HEK293 (cell line): ENCODE measurements at regions not wholly inside any gene's neighbourhood (a gene's known extent, or its start where the extent isn't known, plus 50 kb on each side); places are given as distances from the start of the nearest gene placed in this dataset.

Source experiments
- CTCF ChIA-PET: fragments of 350-600 bp; formaldehyde crosslinking; extraction: SDS; loops from one replicate; lab custom pipeline; 2021; ENCODE audit warnings: antibody characterized with exemption; lab: Yijun Ruan, JAX
- POLR2A ChIA-PET: fragments of 300-600 bp; formaldehyde crosslinking; extraction: SDS; loops from one replicate; lab custom pipeline; 2020; ENCODE audit warnings: antibody characterized with exemption, inconsistent platforms; lab: Yijun Ruan, JAX
- H3K27ac ChIP-seq: fragments of 200-500 bp; sonication (Bioruptor generic); 2 replicates; pipeline ENCODE4 v1.5.1; 2014; ENCODE audit warnings: low read depth, low read length, control low read depth, inconsistent platforms; ENCODE audit errors: extremely low read depth
- H3K36me3 ChIP-seq, 2 experiments: fragments of 200-500 bp in 1 of 2; sonication (Bioruptor generic) in 1 of 2; 1 replicate in 1 of 2; 2 replicates in 1 of 2; pipeline ENCODE4 v1.5.1; 2014 to 2017; ENCODE audit warnings: inconsistent platforms in 2 of 2, low read length in 2 of 2; ENCODE audit not compliant: control insufficient read depth in 2 of 2, insufficient read depth in 1 of 2
- H3K4me1 ChIP-seq: fragments of 200-500 bp; sonication (Bioruptor generic); 2 replicates; pipeline ENCODE4 v1.5.1; 2014; ENCODE audit warnings: mild to moderate bottlenecking, low read length, inconsistent platforms; ENCODE audit not compliant: control insufficient read depth, insufficient read depth
- H3K4me3 ChIP-seq: 2 replicates; pipeline ENCODE4 v1.5.1; 2011; ENCODE audit warnings: low read depth, mild to moderate bottlenecking, control low read depth, low read length, moderate library complexity
- H3K9me3 ChIP-seq: fragments of 200-500 bp; sonication (Bioruptor generic); 2 replicates; pipeline ENCODE4 v1.5.1; 2014; ENCODE audit warnings: low read depth, low read length, inconsistent platforms; ENCODE audit not compliant: control insufficient read depth, insufficient read depth
- FEZF1 ChIP-seq: fragments of 450-650 bp; formaldehyde crosslinking; IDR thresholded peaks from 2 replicates; pipeline ENCODE4 v1.5.1; 2016; ENCODE audit warnings: missing biosample characterization, missing genetic modification characterization
- GLI4 ChIP-seq: fragments of 450-650 bp; formaldehyde crosslinking; IDR thresholded peaks from 2 replicates; pipeline ENCODE4 v1.5.1; 2016; ENCODE audit warnings: missing biosample characterization, missing genetic modification characterization
- KLF7 ChIP-seq: fragments of 450-650 bp; formaldehyde crosslinking; IDR thresholded peaks from 2 replicates; pipeline ENCODE4 v1.5.1; 2016; ENCODE audit warnings: missing biosample characterization, missing genetic modification characterization, borderline replicate concordance
- SCRT1 ChIP-seq: fragments of 450-650 bp; formaldehyde crosslinking; IDR thresholded peaks from 2 replicates; pipeline ENCODE4 v1.5.1; 2016; ENCODE audit warnings: missing biosample characterization, missing genetic modification characterization, borderline replicate concordance
- SCRT2 ChIP-seq: fragments of 450-650 bp; formaldehyde crosslinking; IDR thresholded peaks from 2 replicates; pipeline ENCODE4 v1.5.1; 2016; ENCODE audit warnings: missing biosample characterization, missing genetic modification characterization
- SP2 ChIP-seq: fragments of 450-650 bp; formaldehyde crosslinking; IDR thresholded peaks from 2 replicates; pipeline ENCODE4 v1.5.1; 2016; ENCODE audit warnings: missing biosample characterization, missing genetic modification characterization
- TCF7L2 ChIP-seq: IDR thresholded peaks from 2 replicates; pipeline ENCODE4 v1.6.1; 2011; ENCODE audit warnings: low read depth, mild to moderate bottlenecking, inconsistent platforms, low read length, moderate library complexity, borderline replicate concordance
- TRIM28 ChIP-seq: IDR thresholded peaks from 2 replicates; pipeline ENCODE4 v1.6.1; 2011; ENCODE audit warnings: low read length, control low read depth, borderline replicate concordance
- YY2 ChIP-seq: fragments of 450-650 bp; formaldehyde crosslinking; IDR thresholded peaks from 2 replicates; pipeline ENCODE4 v1.5.1; 2016; ENCODE audit warnings: missing biosample characterization, missing genetic modification characterization
- ZNF114 ChIP-seq: fragments of 450-650 bp; formaldehyde crosslinking; IDR thresholded peaks from 2 replicates; pipeline ENCODE4 v1.5.0; 2017; ENCODE audit warnings: missing biosample characterization, missing genetic modification characterization
- ZNF211 ChIP-seq: fragments of 450-650 bp; formaldehyde crosslinking; IDR thresholded peaks from 2 replicates; pipeline ENCODE4 v1.5.1; 2016; ENCODE audit warnings: low read depth, missing biosample characterization, missing genetic modification characterization
- ZNF223 ChIP-seq: fragments of 450-650 bp; formaldehyde crosslinking; IDR thresholded peaks from 2 replicates; pipeline ENCODE4 v1.5.1; 2016; ENCODE audit warnings: missing biosample characterization, missing genetic modification characterization
- ZNF341 ChIP-seq: fragments of 450-650 bp; formaldehyde crosslinking; IDR thresholded peaks from 2 replicates; pipeline ENCODE4; 2016; ENCODE audit warnings: low read depth, missing biosample characterization, missing genetic modification characterization
- ZNF37A ChIP-seq: fragments of 450-650 bp; IDR thresholded peaks from 2 replicates; pipeline ENCODE4 v1.5.1; 2018; ENCODE audit warnings: missing biosample characterization, missing genetic modification characterization
- ZNF391 ChIP-seq: fragments of 450-650 bp; formaldehyde crosslinking; IDR thresholded peaks from 2 replicates; pipeline ENCODE4 v1.5.1; 2016; ENCODE audit warnings: low read depth, missing biosample characterization, missing genetic modification characterization, borderline replicate concordance
- ZNF585B ChIP-seq: fragments of 450-650 bp; formaldehyde crosslinking; IDR thresholded peaks from 2 replicates; pipeline ENCODE4 v1.5.1; 2016; ENCODE audit warnings: missing biosample characterization, missing genetic modification characterization
- ZNF701 ChIP-seq: fragments of 450-650 bp; formaldehyde crosslinking; IDR thresholded peaks from 2 replicates; pipeline ENCODE4 v1.5.1; 2016; ENCODE audit warnings: missing biosample characterization, missing genetic modification characterization
- ZNF747 ChIP-seq: fragments of 450-650 bp; formaldehyde crosslinking; IDR thresholded peaks from 2 replicates; pipeline ENCODE4 v1.5.1; 2016; ENCODE audit warnings: missing biosample characterization, missing genetic modification characterization
- ZNF785 ChIP-seq: fragments of 450-650 bp; formaldehyde crosslinking; IDR thresholded peaks from 2 replicates; pipeline ENCODE4 v1.5.1; 2016; ENCODE audit warnings: missing biosample characterization, missing genetic modification characterization
- TF ChIP-seq, protein P1 (sequence below): fragments of 450-650 bp; IDR thresholded peaks from 2 replicates; pipeline ENCODE4 v1.5.1; 2018; ENCODE audit warnings: missing biosample characterization, mild to moderate bottlenecking, missing genetic modification characterization
- TF ChIP-seq, protein P2 (sequence below): fragments of 450-650 bp; formaldehyde crosslinking; IDR thresholded peaks from 2 replicates; pipeline ENCODE4 v1.5.1; 2016; ENCODE audit warnings: missing biosample characterization, missing genetic modification characterization
- TF ChIP-seq, protein P3 (sequence below): fragments of 450-650 bp; formaldehyde crosslinking; IDR thresholded peaks from 2 replicates; pipeline ENCODE4 v1.5.1; 2016; ENCODE audit warnings: missing biosample characterization, missing genetic modification characterization
- TF ChIP-seq, protein P4 (sequence below): fragments of 450-650 bp; formaldehyde crosslinking; IDR thresholded peaks from 2 replicates; pipeline ENCODE4 v1.5.1; 2016; ENCODE audit warnings: missing biosample characterization, missing genetic modification characterization

DNA sequence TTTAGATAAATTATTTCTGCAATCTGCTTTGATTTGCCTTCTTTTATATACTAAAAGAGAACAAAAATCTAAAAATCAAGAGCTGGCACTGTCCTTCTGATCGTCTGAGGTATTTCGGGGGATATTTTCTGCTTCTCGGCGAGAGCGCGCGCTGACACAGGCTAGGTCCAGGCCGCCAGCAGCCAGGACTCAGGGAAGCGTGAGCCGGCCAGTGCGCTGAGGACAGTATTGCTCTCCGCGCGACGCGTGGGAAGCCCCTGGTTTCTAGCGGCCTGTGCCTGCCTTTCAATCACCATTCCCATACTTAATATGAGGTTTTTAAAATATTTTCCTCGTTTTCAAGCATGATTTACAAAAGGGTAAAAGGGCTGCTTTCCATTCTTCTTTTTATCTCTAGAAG, 307.3 kb upstream of the IRX1 start (continued):
- TF ChIP-seq ZNF747 (tag by site-specific recombination) (no peak), ZNF341 (tag by site-specific recombination) (no peak), ZNF391 (tag by site-specific recombination) (no peak), TRIM28 (no peak), ZNF223 (tag by site-specific recombination) (no peak), ZNF785 (tag by site-specific recombination) (no peak), ZNF37A (tag by site-specific recombination) (no peak)

DNA sequence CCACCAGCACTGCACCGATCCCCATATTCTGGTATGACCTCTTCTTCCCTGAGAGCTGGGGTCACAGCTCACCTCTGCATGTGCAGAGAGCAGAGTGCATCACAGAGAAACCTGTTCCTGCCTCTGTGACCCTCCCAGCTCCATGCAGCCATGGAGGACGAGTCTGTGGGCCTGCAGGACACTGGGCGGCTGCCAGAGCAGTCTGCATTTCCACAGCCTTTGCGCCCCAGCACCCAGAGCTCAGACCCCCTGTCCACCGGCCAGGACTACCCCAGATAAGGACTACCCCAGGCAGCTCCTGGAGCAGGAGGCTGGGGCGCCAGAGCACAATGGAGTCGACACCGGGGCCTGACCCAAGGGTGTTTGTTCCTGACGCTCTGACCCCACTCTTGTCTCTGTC, 308.1 kb upstream of the IRX1 start:
- TF ChIP-seq GLI4 (tag by site-specific recombination) (no peak), TCF7L2 (no peak), ZNF701 (no peak), YY2 (tag by site-specific recombination) (no peak), SCRT1 (tag by site-specific recombination) (no peak), SCRT2 (no peak), ZNF211 (tag by site-specific recombination) (no peak)
- TF ChIP-seq, protein P1, sequence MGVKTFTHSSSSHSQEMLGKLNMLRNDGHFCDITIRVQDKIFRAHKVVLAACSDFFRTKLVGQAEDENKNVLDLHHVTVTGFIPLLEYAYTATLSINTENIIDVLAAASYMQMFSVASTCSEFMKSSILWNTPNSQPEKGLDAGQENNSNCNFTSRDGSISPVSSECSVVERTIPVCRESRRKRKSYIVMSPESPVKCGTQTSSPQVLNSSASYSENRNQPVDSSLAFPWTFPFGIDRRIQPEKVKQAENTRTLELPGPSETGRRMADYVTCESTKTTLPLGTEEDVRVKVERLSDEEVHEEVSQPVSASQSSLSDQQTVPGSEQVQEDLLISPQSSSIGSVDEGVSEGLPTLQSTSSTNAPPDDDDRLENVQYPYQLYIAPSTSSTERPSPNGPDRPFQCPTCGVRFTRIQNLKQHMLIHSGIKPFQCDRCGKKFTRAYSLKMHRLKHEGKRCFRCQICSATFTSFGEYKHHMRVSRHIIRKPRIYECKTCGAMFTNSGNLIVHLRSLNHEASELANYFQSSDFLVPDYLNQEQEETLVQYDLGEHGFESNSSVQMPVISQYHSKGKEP (tag by site-specific recombination) = no peak
- TF ChIP-seq, protein P2, sequence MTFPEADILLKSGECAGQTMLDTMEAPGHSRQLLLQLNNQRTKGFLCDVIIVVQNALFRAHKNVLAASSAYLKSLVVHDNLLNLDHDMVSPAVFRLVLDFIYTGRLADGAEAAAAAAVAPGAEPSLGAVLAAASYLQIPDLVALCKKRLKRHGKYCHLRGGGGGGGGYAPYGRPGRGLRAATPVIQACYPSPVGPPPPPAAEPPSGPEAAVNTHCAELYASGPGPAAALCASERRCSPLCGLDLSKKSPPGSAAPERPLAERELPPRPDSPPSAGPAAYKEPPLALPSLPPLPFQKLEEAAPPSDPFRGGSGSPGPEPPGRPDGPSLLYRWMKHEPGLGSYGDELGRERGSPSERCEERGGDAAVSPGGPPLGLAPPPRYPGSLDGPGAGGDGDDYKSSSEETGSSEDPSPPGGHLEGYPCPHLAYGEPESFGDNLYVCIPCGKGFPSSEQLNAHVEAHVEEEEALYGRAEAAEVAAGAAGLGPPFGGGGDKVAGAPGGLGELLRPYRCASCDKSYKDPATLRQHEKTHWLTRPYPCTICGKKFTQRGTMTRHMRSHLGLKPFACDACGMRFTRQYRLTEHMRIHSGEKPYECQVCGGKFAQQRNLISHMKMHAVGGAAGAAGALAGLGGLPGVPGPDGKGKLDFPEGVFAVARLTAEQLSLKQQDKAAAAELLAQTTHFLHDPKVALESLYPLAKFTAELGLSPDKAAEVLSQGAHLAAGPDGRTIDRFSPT = no peak
- no peaks in the 10 kb centered on the region for H3K9me3 ChIP-seq
- POLR2A ChIA-PET = no interaction called here
- no peaks in the 10 kb centered on the region for H3K36me3 ChIP-seq
- no peak overlapping the region for H3K27ac ChIP-seq
- no peak overlapping the region for H3K4me3 ChIP-seq
- no peaks in the 10 kb centered on the region for H3K4me1 ChIP-seq
- CTCF ChIA-PET = no interaction called here

DNA sequence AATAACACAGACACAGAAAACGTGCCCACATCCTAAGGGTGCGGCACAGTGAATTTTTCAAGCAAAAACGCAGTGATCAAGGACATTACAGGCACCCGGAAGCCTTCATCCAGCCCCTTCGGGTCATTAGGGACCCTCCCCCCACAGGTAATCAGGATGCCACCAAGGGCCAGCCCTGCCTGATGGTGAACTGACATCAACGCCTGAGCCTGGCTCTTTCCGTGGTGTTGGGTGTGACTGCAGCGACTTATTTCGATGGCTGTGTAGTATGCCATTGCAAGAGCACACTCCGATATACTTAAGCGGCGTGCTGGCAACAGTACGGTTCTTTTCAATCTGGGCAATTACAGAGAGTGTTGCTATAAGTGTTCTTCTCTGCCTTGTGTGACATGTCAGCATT, 310.0 kb upstream of the IRX1 start:
- no peaks in the 10 kb centered on the region for H3K36me3 ChIP-seq
- ChIA-PET POLR2A (no interaction called here), CTCF (no interaction called here)
- no peak overlapping the region for H3K27ac ChIP-seq
- H3K4me1 ChIP-seq = no peaks in the 10 kb centered on the region
- H3K9me3 ChIP-seq = no peaks in the 10 kb centered on the region
- no peak overlapping the region for H3K4me3 ChIP-seq
- no peak for TF ChIP-seq ZNF341 (tag by site-specific recombination)
- TF ChIP-seq, protein P3, sequence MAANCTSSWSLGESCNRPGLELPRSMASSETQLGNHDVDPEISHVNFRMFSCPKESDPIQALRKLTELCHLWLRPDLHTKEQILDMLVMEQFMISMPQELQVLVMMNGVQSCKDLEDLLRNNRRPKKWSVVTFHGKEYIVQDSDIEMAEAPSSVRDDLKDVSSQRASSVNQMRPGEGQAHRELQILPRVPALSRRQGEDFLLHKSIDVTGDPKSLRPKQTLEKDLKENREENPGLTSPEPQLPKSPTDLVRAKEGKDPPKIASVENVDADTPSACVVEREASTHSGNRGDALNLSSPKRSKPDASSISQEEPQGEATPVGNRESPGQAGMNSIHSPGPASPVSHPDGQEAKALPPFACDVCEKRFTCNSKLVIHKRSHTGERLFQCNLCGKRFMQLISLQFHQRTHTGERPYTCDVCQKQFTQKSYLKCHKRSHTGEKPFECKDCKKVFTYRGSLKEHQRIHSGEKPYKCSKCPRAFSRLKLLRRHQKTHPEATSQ (tag by site-specific recombination) = no peak
- TF ChIP-seq, protein P4, sequence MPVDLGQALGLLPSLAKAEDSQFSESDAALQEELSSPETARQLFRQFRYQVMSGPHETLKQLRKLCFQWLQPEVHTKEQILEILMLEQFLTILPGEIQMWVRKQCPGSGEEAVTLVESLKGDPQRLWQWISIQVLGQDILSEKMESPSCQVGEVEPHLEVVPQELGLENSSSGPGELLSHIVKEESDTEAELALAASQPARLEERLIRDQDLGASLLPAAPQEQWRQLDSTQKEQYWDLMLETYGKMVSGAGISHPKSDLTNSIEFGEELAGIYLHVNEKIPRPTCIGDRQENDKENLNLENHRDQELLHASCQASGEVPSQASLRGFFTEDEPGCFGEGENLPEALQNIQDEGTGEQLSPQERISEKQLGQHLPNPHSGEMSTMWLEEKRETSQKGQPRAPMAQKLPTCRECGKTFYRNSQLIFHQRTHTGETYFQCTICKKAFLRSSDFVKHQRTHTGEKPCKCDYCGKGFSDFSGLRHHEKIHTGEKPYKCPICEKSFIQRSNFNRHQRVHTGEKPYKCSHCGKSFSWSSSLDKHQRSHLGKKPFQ (tag by site-specific recombination) = no peak
- no peak for TF ChIP-seq ZNF114
- TF ChIP-seq SP2 (tag by site-specific recombination) = no peak
- no peak for TF ChIP-seq ZNF585B (tag by site-specific recombination)
- no peak for TF ChIP-seq KLF7 (tag by site-specific recombination)
- TF ChIP-seq FEZF1 = no peak
